ENCODE measurements at regions not wholly inside any gene's neighbourhood (a gene's known extent, or its start where the extent isn't known, plus 50 kb on each side); places are given as distances from the start of the nearest gene placed in this dataset.
"Not testable (repeated sequence)": the region's sequence is repeated elsewhere in the genome, so short reads cannot be mapped to it uniquely, and the experiment has no call there.

GRCh38 chr12:113561068-113561780 is 89.6 kb upstream of the LHX5 start:
- DNase-seq: no peak

GRCh38 chr12:113559466-113559865 is 87.8 kb upstream of the LHX5 start:
- DNase-seq: no peak

GRCh38 chr12:113555226-113555625 is 83.6 kb upstream of the LHX5 start:
- no peak for DNase-seq

- no peak for DNase-seq
Observed at GRCh38 chr12:113552760-113553159, 81.1 kb upstream of the LHX5 start.

- no peak for DNase-seq
Observed at GRCh38 chr12:113551563-113551962, 79.9 kb upstream of the LHX5 start.

- DNase-seq: no peak
Observed at GRCh38 chr12:113548467-113548866, 76.8 kb upstream of the LHX5 start.

- no peak for DNase-seq
Observed at GRCh38 chr12:113546916-113547863, 75.5 kb upstream of the LHX5 start.

GRCh38 chr12:113537751-113538087 is 66.0 kb upstream of the LHX5 start:
- no peak for DNase-seq

- no peak for DNase-seq
Observed at GRCh38 chr12:113537046-113537750, 65.5 kb upstream of the LHX5 start.

- DNase-seq: no peak
Observed at GRCh38 chr12:113535100-113535499, 63.4 kb upstream of the LHX5 start.

- no peak for DNase-seq
Observed at GRCh38 chr12:113534555-113534954, 62.9 kb upstream of the LHX5 start.

- DNase-seq: no peak
Observed at GRCh38 chr12:113533842-113534375, 62.2 kb upstream of the LHX5 start.

GRCh38 chr12:113532292-113532691 is 60.6 kb upstream of the LHX5 start:
- no peak for DNase-seq

- DNase-seq: not testable (repeated sequence)
Observed at GRCh38 chr12:113531073-113531472, 59.4 kb upstream of the LHX5 start.

GRCh38 chr12:113528606-113529293 is 57.1 kb upstream of the LHX5 start:
- no peak for DNase-seq

GRCh38 chr12:113525066-113525465 is 53.4 kb upstream of the LHX5 start:
- no peak for DNase-seq

- DNase-seq: no peak
Observed at GRCh38 chr12:113524495-113524894, 52.8 kb upstream of the LHX5 start.

- DNase-seq: no peak
Observed at GRCh38 chr12:113521708-113522107, 50.0 kb upstream of the LHX5 start.

All from hematopoietic multipotent progenitor cell treated with erythropoietin and hydrocortisone succinate and interleukin-3 and kit ligand, for 4 days (in vitro differentiated cells).